Iris pigment epithelial cell (primary cell): ENCODE measurements at regions not wholly inside any gene's neighbourhood (a gene's known extent, or its start where the extent isn't known, plus 50 kb on each side); places are given as distances from the start of the nearest gene placed in this dataset.
A peak's percentile ranks its signal among the peaks of the same experiment; 100 is the strongest.

Source experiments
- DNase-seq: peaks from one replicate; pipeline ENCODE4 v3.0.0-alpha.2; 2011; ENCODE audit warnings: low read depth

GRCh38 chr5:125384071-125384470 lies 637.6 kb upstream of the ZNF608 start:
- no peak for DNase-seq

- no peak for DNase-seq
Observed at GRCh38 chr5:125390326-125390725, 643.9 kb upstream of the ZNF608 start.

DNA sequence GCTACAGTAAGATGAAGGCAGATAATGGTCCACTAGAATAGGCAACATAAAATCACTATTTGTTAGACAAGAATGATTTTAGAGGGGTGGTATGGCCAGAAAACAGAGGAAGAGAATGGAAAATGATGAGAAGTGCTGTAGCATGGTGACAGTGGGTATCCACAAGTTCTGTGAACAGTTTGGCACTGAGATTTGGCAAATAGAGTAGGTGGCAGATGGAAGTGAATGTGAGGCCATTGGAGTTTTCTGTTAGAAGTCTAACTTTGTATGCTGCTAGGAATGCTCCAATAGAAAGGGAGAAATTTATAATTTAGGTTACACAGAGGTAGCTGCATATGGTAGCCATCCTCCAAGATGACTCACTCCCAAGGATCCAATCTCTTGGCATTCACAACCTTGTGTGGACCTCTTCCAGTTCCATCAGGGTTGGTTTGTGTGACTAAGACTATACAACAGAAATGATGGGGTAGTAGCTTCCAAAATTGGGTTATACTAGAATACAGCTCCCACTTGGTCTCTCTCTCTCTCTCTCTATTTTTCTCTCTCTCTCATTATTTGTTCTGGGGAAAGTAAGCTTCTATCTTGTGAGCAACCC lies 646.9 kb upstream of the ZNF608 start:
- DNase-seq = no peak

DNA sequence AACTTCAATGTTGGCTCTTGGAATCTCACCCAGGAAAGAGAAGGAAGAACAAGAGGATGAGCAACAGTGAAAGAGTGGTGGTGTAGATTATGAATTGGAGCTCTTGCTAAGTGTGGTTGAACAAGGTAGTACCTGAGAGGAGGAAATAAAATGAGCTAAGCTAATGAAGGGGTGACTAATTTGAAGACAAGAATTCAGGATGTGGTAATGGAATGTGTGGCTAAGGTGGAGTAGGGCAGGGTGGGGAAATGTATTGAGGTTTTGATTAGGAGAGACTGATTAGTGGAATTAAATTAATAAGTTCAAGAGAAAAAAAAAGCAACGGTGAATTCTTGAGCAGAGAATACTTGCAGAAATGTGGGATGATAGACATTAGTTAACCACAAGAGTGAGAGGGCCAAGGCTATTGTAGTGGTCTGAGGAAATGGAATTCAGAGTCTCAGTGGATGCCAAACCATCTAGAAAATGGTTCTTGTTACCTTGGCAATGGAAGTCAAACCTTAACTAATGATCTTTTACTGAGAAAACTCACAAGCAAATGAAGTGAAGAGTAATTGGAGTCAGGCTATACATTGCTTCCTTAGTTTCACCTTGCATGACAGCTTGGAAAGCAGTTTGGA lies 648.3 kb upstream of the ZNF608 start:
- peak; percentile 7 for DNase-seq

DNA sequence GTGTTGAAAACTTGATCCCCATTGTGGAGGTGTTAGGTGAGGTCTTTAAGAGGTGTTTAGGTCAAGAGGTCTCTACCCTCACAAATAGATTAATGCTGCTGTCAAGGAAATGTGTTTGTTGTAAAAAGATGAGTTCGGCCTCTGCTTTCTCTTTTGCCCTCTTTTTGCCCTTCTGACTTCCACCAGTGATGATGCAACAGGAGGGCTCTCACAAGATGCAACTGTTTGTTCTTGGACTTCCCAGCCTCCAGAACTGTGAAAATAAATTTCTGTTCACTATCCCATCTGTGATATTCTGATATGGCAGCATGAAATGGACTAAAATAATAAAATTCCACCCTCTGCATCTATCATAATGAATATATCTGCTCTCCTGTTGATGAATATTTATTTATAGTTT lies 650.0 kb upstream of the ZNF608 start:
- DNase-seq = no peak

DNA sequence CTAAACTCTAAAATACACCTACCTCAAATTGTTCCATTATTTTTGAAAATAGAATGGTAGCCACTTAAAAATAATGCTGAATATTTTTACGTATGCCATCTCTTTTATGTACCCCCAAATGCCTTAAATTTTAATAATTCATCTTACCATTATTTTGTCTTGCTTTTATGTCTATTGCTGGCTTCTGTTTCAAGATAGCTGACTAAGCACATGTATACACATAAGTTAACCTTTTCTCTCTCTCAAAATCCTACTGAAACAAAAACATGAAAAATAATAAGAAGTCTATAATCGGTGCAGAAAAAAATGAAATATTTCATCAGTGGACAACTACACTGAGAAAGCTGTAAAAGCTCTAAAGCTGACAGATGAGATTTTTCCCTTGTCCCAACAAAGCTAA lies 652.0 kb upstream of the ZNF608 start:
- no peak for DNase-seq

DNA sequence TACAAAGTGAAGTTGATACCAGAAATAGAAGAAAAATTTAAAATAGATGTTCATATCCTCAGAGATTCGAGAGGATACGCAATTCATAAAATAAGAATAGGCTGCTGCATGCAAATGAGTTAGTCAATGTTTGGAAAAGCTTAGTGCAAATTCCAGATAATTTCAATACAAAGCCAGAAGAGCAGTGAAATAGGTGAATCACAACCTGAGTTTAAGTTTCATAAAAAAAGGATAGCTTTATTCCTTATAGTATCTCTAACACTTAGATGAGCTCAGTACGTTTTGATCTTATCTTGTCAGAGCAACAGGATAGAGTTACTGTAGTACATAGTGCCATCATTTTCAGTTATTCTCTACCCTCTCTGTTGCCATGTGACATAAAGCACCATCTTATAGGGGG lies 653.4 kb upstream of the ZNF608 start:
- DNase-seq = no peak

DNA sequence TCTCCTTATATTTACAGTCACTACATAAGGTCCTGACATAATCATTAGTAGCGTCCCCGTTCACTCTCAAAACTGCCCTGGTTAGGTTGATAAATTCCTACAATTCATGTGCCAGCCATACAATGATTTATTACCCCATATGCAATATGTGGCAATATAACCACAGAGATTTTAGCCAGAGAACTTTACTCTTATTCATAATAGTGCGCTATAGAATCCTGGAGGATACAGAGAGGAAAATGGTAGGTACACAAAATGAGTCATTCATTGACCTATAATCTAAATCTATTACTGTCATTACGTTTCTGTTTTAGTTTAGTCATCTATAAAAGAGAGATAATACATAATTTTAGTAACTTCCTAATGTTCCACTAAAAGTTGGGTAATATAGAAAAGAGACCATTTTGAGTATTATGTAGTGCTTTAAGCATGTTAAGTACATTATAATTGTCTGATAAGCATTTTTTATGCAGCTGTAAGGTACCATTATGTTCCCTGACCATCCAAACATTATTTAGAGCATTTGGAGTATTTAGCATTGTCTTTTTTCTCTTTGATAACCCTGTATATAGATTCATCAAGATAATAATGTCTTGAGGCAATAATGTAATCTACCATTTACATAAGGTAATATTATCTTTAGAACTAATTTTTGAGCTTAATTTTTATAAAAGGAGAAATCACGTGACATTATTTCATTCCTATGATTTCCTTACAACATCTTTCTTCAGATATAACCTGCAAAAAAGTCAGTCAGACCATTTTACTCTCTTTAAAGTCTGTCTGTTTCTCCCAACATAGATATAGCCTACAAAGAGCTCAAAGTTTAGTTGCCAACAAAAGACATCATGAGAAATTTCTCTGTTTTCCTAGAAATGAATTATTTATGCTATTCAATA lies 655.5 kb upstream of the ZNF608 start:
- no peak for DNase-seq

DNA sequence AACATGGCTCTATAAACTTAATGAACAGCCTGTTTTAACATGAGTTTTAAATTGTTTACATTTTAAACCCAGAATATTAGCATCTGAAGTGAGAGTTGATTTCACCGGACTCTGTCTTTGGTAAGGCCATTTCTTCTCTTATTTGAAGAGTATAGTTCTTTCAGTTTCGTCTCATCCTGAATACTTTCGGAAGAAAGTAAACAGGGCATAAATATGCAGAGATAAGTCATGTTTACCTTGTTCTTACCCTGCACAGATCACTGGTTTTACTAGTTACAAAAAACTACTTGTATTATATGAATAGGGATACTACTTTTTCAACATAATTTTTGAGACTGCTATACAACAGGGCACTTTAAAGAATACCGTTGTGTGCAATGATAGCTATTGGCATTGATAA lies 656.3 kb upstream of the ZNF608 start:
- DNase-seq = no peak

- no peak for DNase-seq
Observed at GRCh38 chr5:125404056-125404455, 657.6 kb upstream of the ZNF608 start.

DNA sequence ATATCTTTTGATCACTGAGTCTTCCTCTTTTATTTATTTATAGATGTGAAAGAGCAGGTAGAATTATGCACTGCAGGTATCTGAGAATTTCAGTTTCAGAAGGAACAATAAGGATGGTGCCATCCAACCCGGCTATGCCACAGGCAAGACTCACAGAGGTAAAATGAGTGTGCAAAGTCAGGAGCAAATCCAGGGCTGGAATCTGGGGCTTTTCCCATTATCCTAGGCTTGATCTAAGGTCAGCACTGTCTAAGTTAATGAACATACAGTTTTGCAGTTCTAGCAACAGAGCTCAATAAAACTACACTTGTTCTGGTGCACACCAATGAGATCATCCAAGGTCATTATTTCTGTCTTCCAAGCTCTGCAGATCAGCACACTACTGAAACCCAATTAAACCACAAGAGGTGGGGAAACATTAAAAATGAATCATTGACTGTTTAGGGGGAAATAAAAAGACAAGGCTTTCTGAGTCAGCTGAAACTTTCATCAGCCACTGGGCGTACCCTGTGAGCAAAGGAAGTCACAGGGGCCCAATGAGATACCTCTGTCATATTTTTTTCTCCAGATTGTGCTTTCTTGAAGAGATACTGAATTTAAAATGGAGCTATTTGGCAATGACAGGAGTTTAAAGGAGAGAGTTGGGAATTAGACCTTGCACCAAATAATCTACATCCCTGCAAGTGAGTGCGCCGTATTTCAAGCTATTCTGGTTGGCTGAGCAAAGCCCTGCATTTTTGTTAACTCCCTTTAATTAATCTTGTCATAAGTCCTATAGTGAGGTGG lies 662.2 kb upstream of the ZNF608 start:
- peak; percentile 92 for DNase-seq

- DNase-seq = peak; percentile 32
Observed at GRCh38 chr5:125409234-125409860, 662.9 kb upstream of the ZNF608 start.

GRCh38 chr5:125409861-125410536 lies 663.6 kb upstream of the ZNF608 start:
- peak; percentile 10 for DNase-seq

DNA sequence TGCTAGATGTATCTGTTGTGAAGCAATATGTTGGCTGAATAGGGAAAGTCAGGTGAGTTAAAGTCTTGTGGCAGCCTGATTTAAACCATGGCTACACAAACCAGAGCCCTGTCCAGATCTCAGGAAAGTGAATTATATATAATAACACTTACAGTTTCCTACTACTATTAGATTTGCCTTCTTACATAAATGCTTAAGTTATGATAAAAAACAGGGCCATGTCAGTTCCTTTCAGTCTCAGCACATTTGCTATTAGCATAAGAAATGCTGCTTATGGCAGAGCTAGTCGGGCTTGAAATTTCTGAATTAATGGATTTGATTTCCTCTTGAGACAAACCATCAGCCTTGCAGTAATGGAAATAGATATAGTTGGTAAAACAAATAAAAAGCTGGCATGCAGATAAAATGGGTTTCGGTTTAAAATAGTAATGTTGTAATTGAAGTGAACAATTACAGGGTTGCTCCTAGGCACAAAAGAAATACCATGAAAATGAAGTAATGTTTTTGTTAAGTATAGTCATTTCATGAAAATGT lies 664.2 kb upstream of the ZNF608 start:
- DNase-seq = peak; percentile 75

- peak; percentile 68 for DNase-seq
Observed at GRCh38 chr5:125411071-125411743, 664.8 kb upstream of the ZNF608 start.

GRCh38 chr5:125411744-125412560 lies 665.5 kb upstream of the ZNF608 start:
- DNase-seq = peak; percentile 20

- DNase-seq = peak; percentile 86
Observed at GRCh38 chr5:125412561-125413495, 666.4 kb upstream of the ZNF608 start.

- DNase-seq = no peak
Observed at GRCh38 chr5:125413496-125414274, 667.2 kb upstream of the ZNF608 start.
